ENCODE measurements at regions not wholly inside any gene's neighbourhood (a gene's known extent, or its start where the extent isn't known, plus 50 kb on each side); places are given as distances from the start of the nearest gene placed in this dataset.

GRCh38 chr4:110944501-110944900, 321.6 kb upstream of the PITX2 start:
- no peak overlapping the region for H3K4me2 ChIP-seq (ENCODE audit: insufficient read depth in 1 of 2, low read depth in 2 of 2, low read length in 2 of 2)
- H4K91ac ChIP-seq (replicated peaks; ENCODE audit: insufficient read length, low read length): no peak overlapping the region
- H3K36me3 ChIP-seq (ENCODE audit: control insufficient read depth in 2 of 4, insufficient read depth in 4 of 4, low read length in 3 of 4): no peaks in the 10 kb centered on the region
- no peaks in the 10 kb centered on the region for H3K79me2 ChIP-seq (ENCODE audit: control insufficient read depth in 1 of 2, insufficient read depth in 2 of 2, low read length in 2 of 2)
- no peaks in the 10 kb centered on the region for H3K27me3 ChIP-seq (replicated peaks in 1 of 4; ENCODE audit: control insufficient read depth in 3 of 4, extremely low read depth in 1 of 4, insufficient read depth in 3 of 4, low read length in 3 of 4)
- no peak for DNase-seq (ENCODE audit: low read depth in 1 of 2, low spot score in 2 of 2)
- H3K9ac ChIP-seq (replicated peaks in 1 of 4; ENCODE audit: extremely low read depth in 1 of 4, low read depth in 3 of 4, low read length in 3 of 4): no peak overlapping the region
- ChIA-PET POLR2A (ENCODE audit: partially characterized antibody) (no interaction called here), CTCF (ENCODE audit: partially characterized antibody) (no interaction called here)
- no peak overlapping the region for H2AK5ac ChIP-seq (ENCODE audit: low read depth, low read length)
- 85% methylated on average over 3 of the region's 3 CpGs; no CpG with 5 or more reads in 1 of the 2 experiments for WGBS, 2 experiments (ENCODE audit: extremely low coverage in 1 of 2, insufficient coverage in 1 of 2, insufficient read length in 1 of 2, insufficient replicate concordance in 2 of 2, low coverage in 1 of 2, low lambda C conversion rate in 2 of 2, missing lambda C conversion rate in 1 of 2)
- no peaks in the 10 kb centered on the region for H3K4me1 ChIP-seq (replicated peaks in 1 of 4; ENCODE audit: control insufficient read depth in 3 of 4, insufficient read depth in 4 of 4, low read length in 3 of 4)
- H2BK5ac ChIP-seq (ENCODE audit: low read depth, low read length): no peak overlapping the region
- H3K23me2 ChIP-seq (ENCODE audit: low read depth, low read length): no peaks in the 10 kb centered on the region
- no peak overlapping the region for H3K18ac ChIP-seq (ENCODE audit: extremely low read depth, low read length)
- TF ChIP-seq EZH2 (IDR thresholded peaks at IDR 0.05; ENCODE audit: low read depth, low read length, severe bottlenecking) (no peak), CHD1 (IDR thresholded peaks at IDR 0.05; ENCODE audit: low read depth, low read length) (no peak), ATF2 (IDR thresholded peaks at IDR 0.05; ENCODE audit: low read length) (no peak), RBBP5 (IDR thresholded peaks at IDR 0.05; ENCODE audit: borderline replicate concordance, low read depth, low read length) (no peak), MAFK (IDR thresholded peaks at IDR 0.05; ENCODE audit: low read depth, low read length) (no peak)
- H3K9me3 ChIP-seq (ENCODE audit: insufficient read depth in 2 of 2, low read depth in 1 of 2, low read length in 1 of 2): no peaks in the 10 kb centered on the region
- no peak overlapping the region for H3K27ac ChIP-seq (ENCODE audit: low read depth, low read length)
- no peaks in the 10 kb centered on the region for H4K20me1 ChIP-seq (replicated peaks in 1 of 2; ENCODE audit: control insufficient read depth in 1 of 2, insufficient read depth in 2 of 2, low read length in 2 of 2)
- no peak overlapping the region for H2BK15ac ChIP-seq (ENCODE audit: low read length)
- no peak overlapping the region for H2BK12ac ChIP-seq (ENCODE audit: low read depth, low read length)
- H2AFZ ChIP-seq (ENCODE audit: low read length): no peak overlapping the region
- H3K23ac ChIP-seq (ENCODE audit: insufficient read length): no peak overlapping the region
- H3K4me3 ChIP-seq (ENCODE audit: extremely low read depth in 1 of 4, insufficient read depth in 2 of 4, low read depth in 3 of 4, low read length in 4 of 4): no peak overlapping the region
- H4K5ac ChIP-seq (ENCODE audit: insufficient read length, low read depth, low read length): no peak overlapping the region
- no peak for FAIRE-seq
- no peak overlapping the region for H2BK120ac ChIP-seq (replicated peaks; ENCODE audit: low read depth, low read length)
- H3K79me1 ChIP-seq (ENCODE audit: low read depth, low read length): no peaks in the 10 kb centered on the region
- no peak overlapping the region for H3K4ac ChIP-seq (replicated peaks; ENCODE audit: insufficient read length, low read depth, low read length)
- no peak overlapping the region for H3K56ac ChIP-seq (replicated peaks; ENCODE audit: insufficient read length, low read depth, low read length)
- no peak overlapping the region for H2BK20ac ChIP-seq (ENCODE audit: low read length)
- no peak overlapping the region for H4K8ac ChIP-seq (ENCODE audit: extremely low read depth, insufficient read depth, low read length)
- no peak overlapping the region for H3K14ac ChIP-seq (ENCODE audit: insufficient read length)
